ENCODE measurements at regions not wholly inside any gene's neighbourhood (a gene's known extent, or its start where the extent isn't known, plus 50 kb on each side); places are given as distances from the start of the nearest gene placed in this dataset.

DNA sequence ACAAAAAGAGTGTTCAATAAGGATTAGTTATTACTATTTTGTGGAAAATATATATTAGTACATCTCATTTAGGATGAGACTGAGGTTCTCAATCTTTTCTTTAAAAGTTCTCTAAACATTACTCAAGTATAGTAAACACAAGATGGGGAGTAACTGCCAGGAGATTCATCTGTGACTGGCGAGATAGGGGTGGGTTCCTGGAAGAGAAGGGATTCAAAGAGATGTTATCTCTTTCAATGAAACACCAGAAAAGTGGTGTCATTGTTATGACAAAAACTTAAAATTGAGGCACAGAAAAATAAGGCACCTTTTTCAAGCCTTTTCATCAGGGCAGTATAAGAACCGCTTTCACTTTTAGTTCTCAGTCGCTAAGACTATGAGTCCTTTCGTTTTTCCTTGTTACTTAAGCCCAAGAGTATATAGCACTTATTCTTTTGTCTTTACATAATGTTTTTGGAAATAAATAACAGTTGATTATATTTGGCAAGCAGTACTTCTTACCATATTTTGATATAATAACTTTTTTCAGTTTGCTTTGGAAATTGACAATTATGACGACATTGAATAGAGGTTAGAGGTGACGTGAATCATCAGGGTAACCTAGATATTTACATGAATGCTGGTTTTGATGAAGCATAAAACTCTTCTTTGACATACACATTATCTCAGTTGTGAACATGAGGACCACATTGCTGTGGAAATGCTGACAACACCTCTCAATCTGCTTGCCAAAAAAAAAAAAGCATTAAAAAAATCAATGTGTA lies 393.9 kb upstream of the TCF4 start (continued):
- TF ChIP-seq RBM25 (IDR thresholded peaks at IDR 0.05; ENCODE audit: low read depth, low read length, severe bottlenecking): no peak
- no peak for TF ChIP-seq SETDB1 (IDR thresholded peaks at IDR 0.05; ENCODE audit: low read length)
- TF ChIP-seq, protein P1, sequence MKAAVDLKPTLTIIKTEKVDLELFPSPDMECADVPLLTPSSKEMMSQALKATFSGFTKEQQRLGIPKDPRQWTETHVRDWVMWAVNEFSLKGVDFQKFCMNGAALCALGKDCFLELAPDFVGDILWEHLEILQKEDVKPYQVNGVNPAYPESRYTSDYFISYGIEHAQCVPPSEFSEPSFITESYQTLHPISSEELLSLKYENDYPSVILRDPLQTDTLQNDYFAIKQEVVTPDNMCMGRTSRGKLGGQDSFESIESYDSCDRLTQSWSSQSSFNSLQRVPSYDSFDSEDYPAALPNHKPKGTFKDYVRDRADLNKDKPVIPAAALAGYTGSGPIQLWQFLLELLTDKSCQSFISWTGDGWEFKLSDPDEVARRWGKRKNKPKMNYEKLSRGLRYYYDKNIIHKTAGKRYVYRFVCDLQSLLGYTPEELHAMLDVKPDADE (conservative IDR thresholded peaks at IDR 0.05; ENCODE audit: control insufficient read depth, low read depth, low read length): no peak
- TF ChIP-seq, protein P2, sequence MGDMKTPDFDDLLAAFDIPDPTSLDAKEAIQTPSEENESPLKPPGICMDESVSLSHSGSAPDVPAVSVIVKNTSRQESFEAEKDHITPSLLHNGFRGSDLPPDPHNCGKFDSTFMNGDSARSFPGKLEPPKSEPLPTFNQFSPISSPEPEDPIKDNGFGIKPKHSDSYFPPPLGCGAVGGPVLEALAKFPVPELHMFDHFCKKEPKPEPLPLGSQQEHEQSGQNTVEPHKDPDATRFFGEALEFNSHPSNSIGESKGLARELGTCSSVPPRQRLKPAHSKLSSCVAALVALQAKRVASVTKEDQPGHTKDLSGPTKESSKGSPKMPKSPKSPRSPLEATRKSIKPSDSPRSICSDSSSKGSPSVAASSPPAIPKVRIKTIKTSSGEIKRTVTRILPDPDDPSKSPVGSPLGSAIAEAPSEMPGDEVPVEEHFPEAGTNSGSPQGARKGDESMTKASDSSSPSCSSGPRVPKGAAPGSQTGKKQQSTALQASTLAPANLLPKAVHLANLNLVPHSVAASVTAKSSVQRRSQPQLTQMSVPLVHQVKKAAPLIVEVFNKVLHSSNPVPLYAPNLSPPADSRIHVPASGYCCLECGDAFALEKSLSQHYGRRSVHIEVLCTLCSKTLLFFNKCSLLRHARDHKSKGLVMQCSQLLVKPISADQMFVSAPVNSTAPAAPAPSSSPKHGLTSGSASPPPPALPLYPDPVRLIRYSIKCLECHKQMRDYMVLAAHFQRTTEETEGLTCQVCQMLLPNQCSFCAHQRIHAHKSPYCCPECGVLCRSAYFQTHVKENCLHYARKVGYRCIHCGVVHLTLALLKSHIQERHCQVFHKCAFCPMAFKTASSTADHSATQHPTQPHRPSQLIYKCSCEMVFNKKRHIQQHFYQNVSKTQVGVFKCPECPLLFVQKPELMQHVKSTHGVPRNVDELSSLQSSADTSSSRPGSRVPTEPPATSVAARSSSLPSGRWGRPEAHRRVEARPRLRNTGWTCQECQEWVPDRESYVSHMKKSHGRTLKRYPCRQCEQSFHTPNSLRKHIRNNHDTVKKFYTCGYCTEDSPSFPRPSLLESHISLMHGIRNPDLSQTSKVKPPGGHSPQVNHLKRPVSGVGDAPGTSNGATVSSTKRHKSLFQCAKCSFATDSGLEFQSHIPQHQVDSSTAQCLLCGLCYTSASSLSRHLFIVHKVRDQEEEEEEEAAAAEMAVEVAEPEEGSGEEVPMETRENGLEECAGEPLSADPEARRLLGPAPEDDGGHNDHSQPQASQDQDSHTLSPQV (IDR thresholded peaks at IDR 0.05): no peak
- peak; percentile 70; the same call in 1 of the 2 replicates for TF ChIP-seq TEAD4 (IDR thresholded peaks at IDR 0.05; ENCODE audit: low read length)
- no peak for TF ChIP-seq TEAD4 (CRISPR knock-in tag; IDR thresholded peaks at IDR 0.05; ENCODE audit: borderline replicate concordance)
- no peak for TF ChIP-seq ZNF316 (IDR thresholded peaks at IDR 0.05)
- no peak for TF ChIP-seq TGIF2 (CRISPR knock-in tag; IDR thresholded peaks at IDR 0.05)
- no peak for TF ChIP-seq FOXP1 (CRISPR knock-in tag; IDR thresholded peaks at IDR 0.05)
- TF ChIP-seq, protein P3, sequence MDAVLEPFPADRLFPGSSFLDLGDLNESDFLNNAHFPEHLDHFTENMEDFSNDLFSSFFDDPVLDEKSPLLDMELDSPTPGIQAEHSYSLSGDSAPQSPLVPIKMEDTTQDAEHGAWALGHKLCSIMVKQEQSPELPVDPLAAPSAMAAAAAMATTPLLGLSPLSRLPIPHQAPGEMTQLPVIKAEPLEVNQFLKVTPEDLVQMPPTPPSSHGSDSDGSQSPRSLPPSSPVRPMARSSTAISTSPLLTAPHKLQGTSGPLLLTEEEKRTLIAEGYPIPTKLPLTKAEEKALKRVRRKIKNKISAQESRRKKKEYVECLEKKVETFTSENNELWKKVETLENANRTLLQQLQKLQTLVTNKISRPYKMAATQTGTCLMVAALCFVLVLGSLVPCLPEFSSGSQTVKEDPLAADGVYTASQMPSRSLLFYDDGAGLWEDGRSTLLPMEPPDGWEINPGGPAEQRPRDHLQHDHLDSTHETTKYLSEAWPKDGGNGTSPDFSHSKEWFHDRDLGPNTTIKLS (IDR thresholded peaks at IDR 0.05; ENCODE audit: borderline replicate concordance, low read depth): no peak
- 0 out of 2 replicates have a peak, but pooled peaks have one; percentile 38 for TF ChIP-seq ZNF175 (CRISPR knock-in tag; IDR thresholded peaks at IDR 0.05; ENCODE audit: low read depth)
- TF ChIP-seq ZNF41 (CRISPR knock-in tag; conservative IDR thresholded peaks at IDR 0.05): no peak
- TF ChIP-seq, protein P4, sequence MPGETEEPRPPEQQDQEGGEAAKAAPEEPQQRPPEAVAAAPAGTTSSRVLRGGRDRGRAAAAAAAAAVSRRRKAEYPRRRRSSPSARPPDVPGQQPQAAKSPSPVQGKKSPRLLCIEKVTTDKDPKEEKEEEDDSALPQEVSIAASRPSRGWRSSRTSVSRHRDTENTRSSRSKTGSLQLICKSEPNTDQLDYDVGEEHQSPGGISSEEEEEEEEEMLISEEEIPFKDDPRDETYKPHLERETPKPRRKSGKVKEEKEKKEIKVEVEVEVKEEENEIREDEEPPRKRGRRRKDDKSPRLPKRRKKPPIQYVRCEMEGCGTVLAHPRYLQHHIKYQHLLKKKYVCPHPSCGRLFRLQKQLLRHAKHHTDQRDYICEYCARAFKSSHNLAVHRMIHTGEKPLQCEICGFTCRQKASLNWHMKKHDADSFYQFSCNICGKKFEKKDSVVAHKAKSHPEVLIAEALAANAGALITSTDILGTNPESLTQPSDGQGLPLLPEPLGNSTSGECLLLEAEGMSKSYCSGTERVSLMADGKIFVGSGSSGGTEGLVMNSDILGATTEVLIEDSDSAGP (CRISPR knock-in tag; IDR thresholded peaks at IDR 0.05): no peak
- TF ChIP-seq PHF20 (IDR thresholded peaks at IDR 0.05; ENCODE audit: partially characterized antibody): no peak
- peak; percentile 48; the same call in 1 of the 2 replicates for TF ChIP-seq NFE2 (IDR thresholded peaks at IDR 0.05; ENCODE audit: low read depth)
- no peak for TF ChIP-seq MTA1 (IDR thresholded peaks at IDR 0.05; ENCODE audit: borderline replicate concordance)
- TF ChIP-seq, protein P5, sequence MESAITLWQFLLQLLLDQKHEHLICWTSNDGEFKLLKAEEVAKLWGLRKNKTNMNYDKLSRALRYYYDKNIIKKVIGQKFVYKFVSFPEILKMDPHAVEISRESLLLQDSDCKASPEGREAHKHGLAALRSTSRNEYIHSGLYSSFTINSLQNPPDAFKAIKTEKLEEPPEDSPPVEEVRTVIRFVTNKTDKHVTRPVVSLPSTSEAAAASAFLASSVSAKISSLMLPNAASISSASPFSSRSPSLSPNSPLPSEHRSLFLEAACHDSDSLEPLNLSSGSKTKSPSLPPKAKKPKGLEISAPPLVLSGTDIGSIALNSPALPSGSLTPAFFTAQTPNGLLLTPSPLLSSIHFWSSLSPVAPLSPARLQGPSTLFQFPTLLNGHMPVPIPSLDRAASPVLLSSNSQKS (CRISPR knock-in tag; IDR thresholded peaks at IDR 0.05): no peak
- no peak for TF ChIP-seq ERF (CRISPR knock-in tag; IDR thresholded peaks at IDR 0.05)
